SIG-M5 treated with dmso at 0.1 percent for 504 hours (cell line): ENCODE measurements at regions not wholly inside any gene's neighbourhood (a gene's known extent, or its start where the extent isn't known, plus 50 kb on each side); places are given as distances from the start of the nearest gene placed in this dataset.
A peak's percentile ranks its signal among the peaks of the same experiment; 100 is the strongest.
"Not testable (repeated sequence)": the region's sequence is repeated elsewhere in the genome, so short reads cannot be mapped to it uniquely, and the experiment has no call there.

Source experiments
- DNase-seq: peaks from one replicate; lab custom pipeline; 2025; ENCODE audit not compliant: unreplicated experiment; lab: John Stamatoyannopoulos, UW

DNA sequence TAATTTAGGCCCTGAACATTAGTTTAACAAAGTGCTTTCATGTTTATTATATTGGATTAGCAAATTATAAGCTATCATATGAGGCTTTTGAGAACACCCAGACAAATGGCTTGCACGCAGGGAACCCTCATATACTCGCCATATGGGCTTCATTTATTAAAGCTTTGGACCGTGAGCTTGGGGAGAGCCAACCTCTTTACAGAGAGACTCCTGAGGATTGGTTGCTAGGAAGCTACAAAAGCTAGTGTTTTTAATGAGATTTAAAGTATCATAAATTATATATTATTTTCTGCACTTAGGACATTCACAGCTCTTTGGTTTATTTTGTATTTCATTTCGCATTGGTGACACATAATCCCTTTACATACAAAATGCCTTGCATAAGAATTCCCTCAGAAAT lies 193.8 kb upstream of the TOX3 start:
- no peak for DNase-seq

DNA sequence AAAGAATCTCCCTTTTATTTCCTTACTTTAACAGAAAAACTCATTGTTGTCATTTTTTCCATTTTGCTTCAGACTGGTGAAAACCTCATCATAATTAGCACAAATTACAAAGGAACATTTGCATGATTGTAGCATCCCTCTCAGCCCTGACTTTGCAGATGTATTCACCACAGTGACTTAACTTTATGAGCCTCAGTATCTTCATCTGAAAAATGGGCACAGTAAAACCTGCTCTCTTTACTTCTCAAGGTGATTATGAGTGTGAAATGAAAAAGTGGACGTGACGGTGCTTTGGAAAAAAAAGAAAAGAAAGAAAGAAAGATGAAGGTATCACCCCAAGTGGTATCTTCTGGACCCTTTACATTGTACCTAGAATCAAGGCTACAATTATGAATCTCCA lies 193.4 kb upstream of the TOX3 start:
- no peak for DNase-seq

DNA sequence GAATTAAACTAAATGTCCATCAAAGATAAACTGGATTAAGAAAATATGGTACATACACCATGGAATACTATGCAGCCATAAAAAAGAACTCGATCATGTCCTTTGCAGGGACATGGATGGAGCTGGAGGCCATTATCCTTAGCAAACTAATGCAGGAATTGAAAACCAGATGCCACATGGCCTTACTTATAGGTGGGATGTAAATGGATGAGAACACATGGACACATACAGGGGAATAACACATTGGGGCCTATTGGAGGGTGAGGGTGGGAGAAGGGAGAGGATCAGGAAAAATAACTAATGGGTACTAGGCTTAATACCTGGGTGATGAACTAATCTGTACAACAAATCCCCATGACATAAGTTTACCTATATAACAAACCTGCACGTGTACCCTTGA lies 192.0 kb upstream of the TOX3 start:
- not testable (repeated sequence) for DNase-seq

DNA sequence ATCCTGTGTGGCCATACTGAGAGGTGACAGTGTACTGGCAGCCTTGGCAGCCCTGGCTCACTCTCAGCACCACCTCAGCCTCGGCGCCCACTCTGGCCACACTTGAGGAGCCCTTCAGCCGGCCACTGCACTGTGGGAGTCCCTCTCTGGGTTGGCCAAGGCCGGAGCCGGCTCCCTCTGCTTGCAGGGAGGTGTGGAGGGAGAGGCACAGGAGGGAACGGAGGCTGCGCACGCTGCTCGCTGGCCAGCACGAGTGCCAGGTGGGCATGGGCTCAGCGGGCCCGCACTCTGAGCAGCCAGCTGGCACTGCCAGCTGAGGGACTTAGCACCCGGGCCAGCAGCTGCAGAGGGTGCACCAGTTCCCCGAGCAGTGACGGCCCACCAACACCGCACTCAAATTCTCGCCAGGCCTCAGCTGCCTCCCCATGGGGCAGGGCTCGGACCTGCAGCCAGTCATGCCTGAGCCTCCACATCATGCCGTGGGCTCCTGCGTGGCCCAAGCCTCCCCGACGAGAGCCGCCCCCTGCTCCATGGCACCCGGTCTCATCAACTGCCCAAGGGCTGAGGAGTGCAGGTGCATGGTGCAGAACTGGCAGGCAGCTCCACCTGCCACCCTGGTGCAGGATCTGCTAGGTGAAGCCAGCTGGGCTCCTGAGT lies 184.4 kb upstream of the TOX3 start:
- no peak for DNase-seq

DNA sequence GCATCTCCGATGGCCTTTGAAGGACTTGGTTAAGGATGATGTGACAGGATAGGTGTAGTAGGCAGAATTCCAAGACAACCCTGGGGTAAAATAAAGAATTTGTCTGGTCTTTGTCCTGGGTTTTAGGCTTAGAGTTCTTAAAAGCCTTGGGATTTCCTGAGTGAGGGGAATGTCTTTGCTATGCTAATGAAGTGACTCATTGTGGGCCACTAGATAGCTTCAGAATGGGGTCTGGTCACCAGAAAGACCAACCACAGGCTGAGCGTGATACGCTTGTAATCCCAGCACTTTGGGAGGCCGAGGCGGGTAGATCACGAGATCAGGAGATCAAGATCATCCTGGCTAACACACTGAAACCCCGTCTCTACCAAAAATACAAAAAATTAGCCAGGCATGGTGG lies 182.8 kb upstream of the TOX3 start:
- no peak for DNase-seq

DNA sequence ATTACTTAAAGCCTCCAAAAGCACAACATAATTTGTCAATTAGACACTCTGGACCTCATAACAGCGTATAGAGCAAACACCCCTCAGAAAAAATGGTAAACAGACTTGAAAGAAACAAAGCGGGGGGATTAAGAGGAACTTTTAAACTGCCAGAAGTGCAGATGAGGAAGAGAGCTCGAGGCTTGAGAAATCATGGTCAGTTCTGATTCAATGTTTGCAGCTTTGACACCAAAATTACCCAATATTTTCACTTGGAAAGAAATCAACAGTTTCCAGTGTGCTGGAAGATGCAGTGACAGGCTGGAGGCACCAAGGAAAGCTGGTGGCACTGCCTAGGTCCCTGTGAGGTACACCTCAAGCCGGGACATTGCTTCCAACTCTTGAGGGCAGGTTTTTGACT lies 180.9 kb upstream of the TOX3 start:
- peak; percentile 27 for DNase-seq

DNA sequence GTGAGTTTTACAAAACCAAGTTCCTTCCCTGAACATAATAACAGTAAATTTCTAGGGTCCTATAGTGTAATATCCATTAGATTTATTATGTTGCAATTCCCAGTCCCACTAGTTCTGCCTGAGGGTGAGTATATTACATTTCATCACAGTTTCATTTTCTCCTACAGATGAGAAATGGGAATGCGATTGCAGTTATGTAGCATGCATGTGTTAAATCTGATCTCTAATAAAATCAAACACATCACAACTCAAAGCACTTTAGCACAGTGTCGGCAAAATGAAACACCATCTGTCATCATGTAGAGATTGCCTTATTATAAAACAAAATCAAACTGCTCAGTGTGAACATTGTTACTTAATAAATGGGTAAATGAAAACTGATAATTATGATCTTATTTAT lies 180.5 kb upstream of the TOX3 start:
- DNase-seq = no peak

DNA sequence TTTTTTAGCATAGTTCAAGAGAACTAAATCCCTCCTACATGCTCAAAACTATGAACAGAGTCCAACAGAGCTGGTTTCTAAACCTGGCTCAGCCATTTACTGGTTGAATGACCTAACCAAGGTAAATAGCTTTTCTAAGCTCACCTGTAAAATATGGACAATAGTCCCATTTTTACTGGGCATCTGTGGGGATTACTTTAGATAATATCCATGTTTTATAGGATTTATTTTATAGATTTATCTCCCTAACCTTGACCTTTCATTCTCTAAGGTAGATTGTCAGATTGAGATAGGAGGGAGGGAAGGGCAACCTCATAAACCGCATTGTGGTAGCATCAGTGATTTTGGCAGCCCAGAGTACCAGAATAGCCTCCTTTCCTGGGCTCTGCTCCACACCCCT lies 178.5 kb upstream of the TOX3 start:
- no peak for DNase-seq

DNA sequence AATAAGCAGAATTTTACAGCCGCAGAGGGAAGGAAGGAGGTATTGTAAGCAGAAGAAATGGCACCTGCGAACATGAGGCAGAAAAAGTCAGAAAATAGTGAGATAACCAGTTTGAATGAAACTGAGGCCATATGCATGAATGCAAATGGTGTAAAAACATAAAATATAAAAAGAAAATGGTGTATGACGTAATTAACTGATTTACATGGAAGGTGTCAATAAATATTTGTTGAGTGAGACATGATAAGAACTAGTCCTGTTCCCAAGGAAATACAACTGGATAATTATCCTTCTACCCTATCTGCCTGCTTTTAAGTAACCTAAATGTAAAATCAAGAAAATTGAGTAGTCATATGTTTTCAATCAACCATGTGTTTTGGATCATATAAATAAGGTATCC lies 178.1 kb upstream of the TOX3 start:
- DNase-seq = no peak

DNA sequence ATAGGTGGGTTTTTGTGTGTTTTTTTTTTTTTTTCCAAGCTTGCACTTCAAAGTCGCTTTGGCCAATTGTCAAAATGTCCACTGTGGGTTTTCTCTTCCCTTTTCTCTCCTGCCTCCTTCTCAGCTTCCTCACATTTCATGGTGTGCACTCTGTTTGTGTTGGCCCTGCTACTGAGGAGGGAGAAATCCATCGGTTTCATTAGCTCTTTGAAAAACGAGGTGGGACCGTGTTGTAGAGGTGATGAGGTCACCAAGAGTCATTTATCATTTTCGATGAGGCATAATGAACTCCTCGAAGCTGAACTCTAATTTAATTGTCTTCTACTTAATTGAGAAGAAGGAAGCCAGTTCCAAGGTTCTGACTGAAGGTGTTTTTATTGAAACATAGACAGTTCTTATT lies 174.4 kb upstream of the TOX3 start:
- no peak for DNase-seq

DNA sequence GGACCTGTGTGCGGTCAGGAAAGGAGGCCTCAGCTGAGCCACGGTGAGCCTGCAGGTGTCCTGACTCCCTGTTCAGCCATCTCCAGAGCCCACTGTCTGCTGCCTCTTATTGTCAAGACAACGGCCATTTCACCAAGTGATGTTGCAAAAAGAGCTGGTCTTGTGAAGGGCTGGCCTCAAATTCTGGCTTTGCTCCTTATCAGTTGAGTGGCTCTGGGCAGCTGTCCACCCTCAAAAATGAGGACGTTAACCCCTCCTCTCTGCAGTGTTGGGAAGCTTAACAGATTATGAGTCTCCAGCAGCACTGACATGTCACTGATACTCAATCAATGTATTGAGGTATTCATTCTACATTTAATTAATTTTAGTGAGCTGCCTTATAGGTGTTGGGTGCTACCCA lies 171.1 kb upstream of the TOX3 start:
- no peak for DNase-seq

DNA sequence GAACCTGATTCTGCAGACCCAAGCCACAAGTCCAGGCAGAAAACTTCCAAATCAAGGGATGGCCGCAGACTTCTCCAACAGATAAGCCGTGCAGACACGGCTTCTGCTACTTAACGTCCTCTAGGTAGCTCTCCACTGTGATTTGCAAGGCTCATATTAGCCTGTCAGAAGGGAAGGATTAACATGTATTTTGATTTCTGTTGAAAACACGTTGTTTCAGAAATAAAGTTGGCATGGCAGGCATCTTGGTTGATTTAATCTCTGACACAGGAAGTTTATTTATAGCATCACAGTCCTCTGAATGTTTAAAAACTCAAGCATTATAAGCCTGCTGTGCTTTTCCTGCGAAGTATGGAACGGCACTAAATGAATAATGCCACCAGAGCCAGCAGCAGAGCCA lies 166.8 kb upstream of the TOX3 start:
- DNase-seq = no peak

DNA sequence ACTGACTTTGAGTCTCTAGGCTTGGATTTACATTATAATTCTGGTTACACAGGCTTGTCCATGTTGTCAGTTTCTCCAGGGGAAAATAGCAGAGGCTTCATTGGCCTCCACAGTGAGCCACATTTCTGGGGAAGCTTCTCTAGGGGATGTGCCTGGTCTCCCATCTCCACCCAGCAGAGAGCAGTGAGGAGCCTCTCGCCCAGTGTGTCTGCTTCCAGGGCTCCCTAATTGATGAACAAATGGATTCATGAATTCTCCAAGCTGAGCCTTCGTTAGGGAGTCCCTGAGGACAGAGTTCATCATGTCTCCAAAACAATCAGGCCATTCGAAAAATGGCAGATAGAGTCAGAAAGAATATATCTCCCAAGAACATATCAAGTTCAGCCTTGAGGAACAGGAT lies 162.4 kb upstream of the TOX3 start:
- no peak for DNase-seq

DNA sequence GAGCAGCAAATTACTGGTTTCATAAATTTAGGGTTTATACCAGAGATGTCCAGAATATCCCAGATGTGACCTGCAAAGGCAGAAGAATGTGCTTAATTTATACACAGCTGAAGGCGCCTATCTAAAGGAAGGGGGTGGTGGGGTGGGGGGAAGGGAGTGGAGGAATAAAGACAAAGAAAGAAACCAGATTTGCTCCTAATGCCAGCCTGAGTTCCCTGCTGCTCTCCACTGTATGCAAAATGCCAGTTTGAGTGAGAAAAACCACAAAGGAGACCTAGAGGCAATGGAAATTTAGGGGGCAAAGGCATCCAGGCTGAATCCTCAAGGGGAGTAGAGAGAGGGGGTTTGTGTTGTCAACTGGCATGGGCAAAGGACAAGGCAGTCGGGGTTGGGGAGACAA lies 161.5 kb upstream of the TOX3 start:
- DNase-seq = no peak

DNA sequence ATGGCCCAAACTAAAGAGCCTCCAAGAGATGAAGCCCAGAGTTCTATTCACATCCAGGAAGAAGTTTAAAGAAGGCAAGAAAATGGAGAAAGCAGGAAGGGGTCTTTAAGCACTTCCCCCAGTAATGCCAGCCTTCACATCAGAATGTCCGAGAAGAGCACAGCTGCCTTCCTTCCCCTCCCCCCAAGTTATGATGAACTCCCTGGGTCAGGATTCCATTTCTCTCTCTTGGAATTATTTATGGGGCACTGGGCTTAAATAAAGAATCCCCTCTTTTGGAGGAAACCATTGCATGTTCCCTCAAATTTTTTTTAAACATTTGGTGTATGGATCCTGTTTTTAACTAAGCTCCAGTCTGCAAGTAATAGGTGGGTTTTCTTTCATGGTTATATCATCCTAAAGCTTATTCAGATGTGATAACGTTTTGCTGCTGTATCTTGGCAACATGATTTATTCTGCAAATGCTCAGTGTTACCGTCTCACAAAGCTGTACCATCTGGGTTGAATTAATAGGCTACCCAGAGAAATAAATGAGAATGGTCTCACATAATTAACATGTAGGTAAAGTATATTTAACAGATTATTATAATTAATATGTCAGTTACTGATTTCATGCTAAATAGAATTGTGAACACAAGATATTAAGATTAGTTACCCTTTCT lies 160.9 kb upstream of the TOX3 start:
- no peak for DNase-seq

DNA sequence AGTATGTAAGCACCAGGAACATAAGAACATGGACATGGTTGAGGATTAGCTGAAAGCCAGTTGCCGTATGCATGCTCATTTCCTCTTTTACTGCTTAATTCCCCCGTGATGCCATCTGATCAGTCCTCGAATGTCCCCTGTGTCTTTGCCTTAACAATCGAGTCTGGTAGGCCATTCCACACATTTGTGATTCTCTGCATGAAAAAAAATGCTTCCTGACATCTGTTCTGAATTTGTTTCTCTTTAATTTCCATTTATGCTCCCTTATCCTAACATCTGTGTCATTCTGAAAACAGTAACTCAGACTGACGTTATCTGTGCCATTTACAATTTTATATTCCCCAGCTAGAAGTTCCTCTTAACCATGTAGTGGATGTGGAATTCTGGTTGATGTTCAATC lies 158.2 kb upstream of the TOX3 start:
- no peak for DNase-seq

DNA sequence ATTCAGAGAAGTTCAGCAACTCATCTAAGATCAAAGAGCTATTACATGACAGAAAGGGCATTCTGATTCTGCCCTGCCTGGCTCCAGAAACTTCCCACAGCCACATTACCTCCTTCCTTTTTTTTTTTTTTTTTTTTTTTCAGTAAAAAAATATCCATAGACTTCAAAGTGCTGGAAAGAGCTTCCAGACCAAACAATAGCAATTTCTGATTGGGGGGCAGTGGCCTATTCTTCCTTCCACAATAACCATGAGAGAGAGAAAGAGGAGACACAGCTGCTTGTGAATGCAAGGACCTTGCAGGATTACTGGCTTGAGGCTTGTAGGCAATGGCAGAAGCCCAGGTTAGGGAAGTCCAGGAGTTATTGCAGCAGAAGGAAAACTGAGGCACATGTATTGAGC lies 151.0 kb upstream of the TOX3 start:
- no peak for DNase-seq

DNA sequence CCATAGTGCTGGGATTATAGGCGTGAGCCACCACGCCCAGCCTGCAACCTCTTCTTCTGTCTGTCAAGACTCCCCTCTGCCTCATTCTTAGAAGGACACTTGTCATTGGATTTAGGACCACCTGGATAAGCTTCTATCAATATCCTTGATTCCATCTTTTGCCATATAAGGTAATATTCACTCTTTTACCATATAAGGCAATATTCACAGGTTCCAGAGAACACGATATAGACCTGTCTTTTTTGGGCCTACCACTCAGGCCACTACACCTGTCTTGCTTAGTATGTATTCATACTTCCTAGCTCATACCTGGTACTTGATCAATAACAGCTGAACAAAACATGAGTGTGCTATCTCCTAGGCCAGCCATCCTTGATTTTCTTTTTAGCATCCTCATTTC lies 149.2 kb upstream of the TOX3 start:
- no peak for DNase-seq

DNA sequence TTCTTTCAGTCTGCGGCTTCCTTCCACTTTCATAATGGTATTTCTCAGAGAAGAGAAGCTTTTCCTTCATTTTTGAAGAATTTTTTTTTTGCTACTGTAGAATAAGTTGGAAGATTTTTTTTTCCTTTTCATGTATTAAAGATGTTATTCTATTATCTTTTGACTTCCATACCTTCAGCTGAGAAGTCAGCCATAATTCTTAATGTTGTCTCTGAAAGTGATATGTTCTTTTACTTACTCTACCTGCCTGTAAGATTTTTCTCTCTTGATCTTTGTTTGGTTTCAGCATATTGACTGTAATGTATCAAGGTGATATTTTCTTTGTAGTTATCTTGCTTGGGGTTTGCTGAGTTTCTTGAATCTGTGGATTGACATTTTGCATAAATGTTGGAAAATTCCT lies 143.5 kb upstream of the TOX3 start:
- no peak for DNase-seq

DNA sequence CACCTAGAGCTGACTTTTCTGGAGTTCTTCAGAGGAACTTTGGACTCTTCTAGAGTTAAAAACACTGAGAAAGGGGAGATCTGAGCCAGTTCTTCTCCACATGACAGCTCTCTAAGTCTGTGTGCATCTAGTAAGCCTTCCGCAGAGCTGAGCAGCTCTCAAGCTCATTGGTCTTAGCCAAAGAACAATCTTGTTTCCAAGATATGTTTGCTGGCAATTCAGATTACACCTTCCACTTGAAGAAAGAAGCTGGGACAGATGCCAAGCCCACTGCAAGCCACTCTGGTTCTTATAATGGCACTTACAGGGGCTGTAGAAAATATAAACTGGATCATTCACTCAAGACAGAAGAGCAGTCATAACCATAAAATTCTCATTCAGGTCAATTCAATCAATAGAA lies 134.1 kb upstream of the TOX3 start:
- DNase-seq = no peak

DNA sequence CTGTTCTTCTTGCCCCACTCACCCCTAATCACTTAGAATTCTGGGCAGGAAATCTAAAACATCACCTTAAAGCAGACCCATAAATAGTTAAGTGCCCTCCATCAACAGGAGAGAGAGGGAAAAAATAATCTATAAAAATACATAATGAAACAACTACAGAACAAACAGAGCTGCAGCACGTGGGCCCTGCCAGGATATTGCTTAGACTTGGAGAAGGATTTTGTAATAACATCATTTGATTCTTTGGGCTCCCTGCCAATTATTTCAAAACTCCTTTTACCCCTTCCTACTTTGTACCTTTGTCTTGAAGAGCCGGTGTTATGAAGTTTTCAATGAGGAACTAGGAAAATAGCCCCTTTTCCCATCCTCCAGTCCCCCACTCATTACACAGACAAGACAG lies 130.6 kb upstream of the TOX3 start:
- DNase-seq = no peak

DNA sequence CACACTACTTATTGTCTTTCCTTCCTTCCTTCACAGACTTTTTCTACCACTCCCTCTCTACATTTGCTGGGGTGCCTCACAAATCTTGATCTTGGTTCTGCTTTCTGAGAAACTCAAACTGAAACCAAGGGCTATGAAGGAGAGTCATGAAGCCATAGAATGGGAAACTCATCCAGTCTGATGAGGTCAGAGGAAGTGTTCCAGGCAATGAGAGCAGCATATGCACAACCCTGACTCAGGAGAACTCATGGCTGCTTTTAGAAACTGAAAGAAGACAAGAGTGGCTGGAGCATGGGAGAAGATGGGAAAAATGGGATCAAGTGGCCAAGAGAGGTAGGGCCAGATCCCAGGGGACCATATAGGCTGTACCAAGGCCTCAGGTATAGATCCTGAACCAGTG lies 130.0 kb upstream of the TOX3 start:
- no peak for DNase-seq

DNA sequence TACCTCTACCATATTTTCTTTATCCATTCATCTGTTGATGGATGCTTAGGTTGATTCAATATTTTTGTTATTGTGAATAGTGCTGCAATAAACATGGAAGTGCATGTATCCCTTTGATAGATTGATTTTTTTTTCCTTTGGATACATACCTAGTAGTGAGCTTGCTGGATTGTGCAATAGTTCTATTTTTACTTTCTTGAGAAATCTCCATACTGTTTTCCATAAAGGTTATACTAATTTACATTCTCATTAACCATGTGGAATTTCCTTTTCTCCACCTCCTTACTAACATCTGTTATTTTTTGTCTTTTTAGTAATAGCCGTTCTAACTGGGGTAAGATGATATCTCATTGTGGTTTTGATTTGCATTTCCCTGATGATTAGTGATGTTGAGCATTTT lies 124.6 kb upstream of the TOX3 start:
- DNase-seq = no peak
